Esophagus squamous epithelium (tissue), 5 donors: ENCODE measurements at regions not wholly inside any gene's neighbourhood (a gene's known extent, or its start where the extent isn't known, plus 50 kb on each side); places are given as distances from the start of the nearest gene placed in this dataset.

Experiments
- DNase-seq: peaks from one replicate; lab custom pipeline; 2025; lab: John Stamatoyannopoulos, UW
- H3K27ac ChIP-seq, 4 donors: fragments of 200-600 bp; sonication (generic); one replicate each; pipeline ENCODE4 v1.5.1; 2016 to 2019; ENCODE audit warnings: mild to moderate bottlenecking in 1 of 4
- H3K27me3 ChIP-seq, 4 donors: fragments of 200-600 bp; sonication (generic); 1 replicate in 3 of 4; 2 replicates in 1 of 4; pipeline versions ENCODE4 v1.5.1 to v1.6.0; 2017 to 2021; ENCODE audit warnings: antibody characterized with exemption in 1 of 4
- H3K36me3 ChIP-seq, 3 donors: fragments of 200-600 bp; sonication (generic); one replicate each; pipeline ENCODE4 v1.5.1; 2016 to 2019
- H3K4me1 ChIP-seq, 3 donors: fragments of 200-600 bp; sonication (generic); one replicate each; pipeline ENCODE4 v1.5.1; 2017 to 2019
- H3K4me3 ChIP-seq, 4 donors: fragments of 200-600 bp; sonication (generic); 1 replicate in 3 of 4; 2 replicates in 1 of 4; pipeline ENCODE4 v1.5.1; 2016 to 2019; ENCODE audit warnings: mild to moderate bottlenecking in 2 of 4, moderate library complexity in 1 of 4
- H3K9me3 ChIP-seq, 3 donors: fragments of 200-600 bp; sonication (generic); one replicate each; pipeline ENCODE4 v1.5.1; 2016 to 2019
- CTCF ChIP-seq, 6 experiments: fragments of 450-650 bp in 4 of 6; fragments of 200-600 bp in 2 of 6; sonication (generic) in 2 of 6; IDR thresholded peaks; one replicate each; pipeline ENCODE4 v1.5.1; 2016 to 2019; ENCODE audit warnings: antibody characterized with exemption in 6 of 6, mild to moderate bottlenecking in 4 of 6, moderate library complexity in 4 of 6
- POLR2A ChIP-seq, 4 donors: fragments of 450-650 bp; IDR thresholded peaks; one replicate each; pipeline ENCODE4 v1.6.1; 2017; ENCODE audit warnings: antibody characterized with exemption in 4 of 4, mild to moderate bottlenecking in 4 of 4, moderate library complexity in 3 of 4
- WGBS, 2 donors: methylation state at CpG; one replicate each; pipeline ENCODE4 v1.1.5; 2018; 5-methylcytosine and 5-hydroxymethylcytosine counted together
- intact Hi-C: fragments of 100-400 bp; cut with DNase I; formaldehyde crosslinking; loops from one replicate; pipeline ENCODE4 v1.15.0; 2022
- donor health status: DM: yes; HTN: yes; CAD: no.

DNA sequence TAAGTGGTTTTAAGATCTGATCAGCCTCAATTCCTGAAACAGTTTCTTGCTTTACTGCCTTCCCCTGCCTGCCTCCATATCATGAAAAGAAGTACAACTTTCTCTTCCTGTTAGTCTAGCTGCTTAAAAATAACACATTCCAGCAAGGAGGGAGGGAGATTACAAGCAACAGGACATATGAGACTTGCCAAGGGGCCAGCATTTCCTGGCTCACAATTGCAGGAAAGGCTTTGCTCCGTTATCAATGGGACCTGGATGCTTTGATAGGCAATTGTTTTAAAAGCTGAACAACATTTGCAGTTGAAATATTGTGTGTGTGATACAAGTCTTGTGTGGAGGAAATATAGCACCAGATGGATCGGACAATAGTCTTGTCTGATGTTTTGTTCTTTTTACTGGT is 425.0 kb downstream of the FAT4 start:
- no peak for DNase-seq
- Histone ChIP-seq H3K27me3 (no peaks in the 10 kb centered on the region), H3K36me3 (no peaks in the 10 kb centered on the region), H3K27ac (peak overlapping the region in 2 of 4 donors; percentile 19), H3K9me3 (peaks cover 0 to under 1% (median 0%) of the 10 kb centered on the region in 3 donors), H3K4me1 (no peaks in the 10 kb centered on the region), H3K4me3 (no peak overlapping the region)
- TF ChIP-seq POLR2A (IDR thresholded peaks at IDR 0.05) = no peak
- TF ChIP-seq CTCF (IDR thresholded peaks at IDR 0.05) = no peak
- intact Hi-C loops = loop anchor here (10.0 kb wide), 2 partner anchors 355 to 425 kb away; partner anchors contain the start of gene FAT4
- 50 to 59% methylated on average over 2 of the region's 2 CpGs for WGBS, 2 donors

GRCh38 chr4:125741825-125742452 is 427.2 kb downstream of the FAT4 start:
- no peaks in the 10 kb centered on the region for H3K4me1 ChIP-seq
- TF ChIP-seq POLR2A (IDR thresholded peaks at IDR 0.05) (no peak), CTCF (IDR thresholded peaks at IDR 0.05) (peak in 5 of 6 experiments; percentile 26 to 63 (median 43))
- intact Hi-C loops = loop anchor here (10.0 kb wide), 1 partner anchor 353 kb away; no protein-coding TSS in a partner anchor
- H3K27ac ChIP-seq = no peak overlapping the region
- H3K27me3 ChIP-seq = no peaks in the 10 kb centered on the region
- DNase-seq = no peak
- WGBS, 2 donors = 73 to 79% methylated on average over 8 of the region's 8 CpGs
- no peaks in the 10 kb centered on the region for H3K36me3 ChIP-seq
- no peak overlapping the region for H3K4me3 ChIP-seq
- peaks cover 0 to 5% (median 0%) of the 10 kb centered on the region in 3 donors for H3K9me3 ChIP-seq

- Histone ChIP-seq H3K4me3 (no peak overlapping the region), H3K4me1 (no peaks in the 10 kb centered on the region), H3K27me3 (no peaks in the 10 kb centered on the region), H3K27ac (no peak overlapping the region), H3K36me3 (no peaks in the 10 kb centered on the region), H3K9me3 (peaks cover 0 to 5% (median 0%) of the 10 kb centered on the region in 3 donors)
- no peak for DNase-seq
- intact Hi-C loops = loop anchor here (10.0 kb wide), 1 partner anchor 350 kb away; no protein-coding TSS in a partner anchor
- TF ChIP-seq CTCF (IDR thresholded peaks at IDR 0.05) (no peak), POLR2A (IDR thresholded peaks at IDR 0.05) (no peak)
- no CpG with 5 or more reads among the region's 23 CpGs for WGBS, 2 donors
Measured at GRCh38 chr4:125744891-125745364, 430.2 kb downstream of the FAT4 start.

DNA sequence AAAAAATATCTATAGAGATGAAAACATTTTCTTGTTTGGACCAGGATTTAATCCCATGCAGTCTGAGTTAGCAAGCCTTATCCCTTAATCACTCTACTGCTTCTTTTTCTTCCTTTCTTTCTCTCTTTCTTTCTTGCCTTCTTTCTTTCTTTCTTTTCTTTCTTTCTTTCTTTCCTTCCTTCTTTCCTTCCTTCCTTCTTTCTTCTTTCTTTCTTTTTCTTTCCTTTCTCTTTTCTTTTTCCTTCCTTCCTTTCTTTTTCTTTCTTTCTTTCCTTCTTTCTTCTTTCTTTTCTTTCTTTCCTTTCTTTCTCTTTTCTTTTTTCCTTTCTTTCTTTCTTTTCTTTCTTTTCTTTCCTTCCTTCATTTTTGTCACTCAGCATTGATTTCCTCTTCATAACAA is 434.6 kb downstream of the FAT4 start:
- Histone ChIP-seq H3K4me3 (no peak overlapping the region), H3K9me3 (peaks cover 0 to 5% (median 0%) of the 10 kb centered on the region in 3 donors), H3K27me3 (no peaks in the 10 kb centered on the region), H3K4me1 (no peaks in the 10 kb centered on the region), H3K36me3 (no peaks in the 10 kb centered on the region), H3K27ac (no peak overlapping the region)
- no peak for DNase-seq
- intact Hi-C loops = loop anchor here (10.0 kb wide), 1 partner anchor 345 kb away; no protein-coding TSS in a partner anchor
- TF ChIP-seq CTCF (IDR thresholded peaks at IDR 0.05) (no peak), POLR2A (IDR thresholded peaks at IDR 0.05) (no peak)

GRCh38 chr4:125750399-125750798 is 435.6 kb downstream of the FAT4 start:
- H3K27me3 ChIP-seq = no peaks in the 10 kb centered on the region
- H3K27ac ChIP-seq = no peak overlapping the region
- no peak overlapping the region for H3K4me3 ChIP-seq
- no peaks in the 10 kb centered on the region for H3K9me3 ChIP-seq
- no peak for DNase-seq
- 30 to 36% methylated on average over 1 of the region's 1 CpG for WGBS, 2 donors
- no peaks in the 10 kb centered on the region for H3K36me3 ChIP-seq
- H3K4me1 ChIP-seq = no peaks in the 10 kb centered on the region
- intact Hi-C loops = no loop called here
- no peak for TF ChIP-seq CTCF (IDR thresholded peaks at IDR 0.05)
